ENCODE measurements at regions not wholly inside any gene's neighbourhood (a gene's known extent, or its start where the extent isn't known, plus 50 kb on each side); places are given as distances from the start of the nearest gene placed in this dataset.

GRCh38 chr21:35368326-35368725 lies 319.2 kb upstream of the RUNX1 start:
- H3K27ac Mint-ChIP-seq (ENCODE audit: low read depth, unreplicated experiment): no peak overlapping the region
- no peak for TF ChIP-seq CTCF (IDR thresholded peaks at IDR 0.05; ENCODE audit: unreplicated experiment)
- peaks cover 7% of the 10 kb centered on the region for H3K4me1 Mint-ChIP-seq (ENCODE audit: insufficient read depth, unreplicated experiment)
- intact Hi-C loops (cut with micrococcal nuclease): no loop called here
- CTCF ChIA-PET: interaction anchor here (0.7 kb wide), 1 partner anchor 115 kb away, joined by 3 read pairs; no protein-coding TSS in a partner anchor
- DNase-seq (ENCODE audit: unreplicated experiment): no peak
- H3K36me3 Mint-ChIP-seq (ENCODE audit: insufficient read depth, unreplicated experiment): no peaks in the 10 kb centered on the region
- BruUV-seq (replicated peaks): no TSS peak
- no peaks in the 10 kb centered on the region for H3K27me3 Mint-ChIP-seq (ENCODE audit: insufficient read depth, unreplicated experiment)
- POLR2A ChIA-PET: interaction anchor here (0.6 kb wide), 1 partner anchor 678 kb away, joined by 3 read pairs; no protein-coding TSS in a partner anchor
- H3K4me3 Mint-ChIP-seq (ENCODE audit: unreplicated experiment): no peak overlapping the region
- peaks cover 6% of the 10 kb centered on the region for H3K9me3 Mint-ChIP-seq (ENCODE audit: unreplicated experiment)

GRCh38 chr21:35367553-35367952 lies 318.5 kb upstream of the RUNX1 start:
- H3K4me1 Mint-ChIP-seq (ENCODE audit: insufficient read depth, unreplicated experiment): peaks cover 7% of the 10 kb centered on the region
- no peak for TF ChIP-seq CTCF (IDR thresholded peaks at IDR 0.05; ENCODE audit: unreplicated experiment)
- H3K36me3 Mint-ChIP-seq (ENCODE audit: insufficient read depth, unreplicated experiment): no peaks in the 10 kb centered on the region
- BruUV-seq (replicated peaks): no TSS peak
- DNase-seq (ENCODE audit: unreplicated experiment): no peak
- H3K27ac Mint-ChIP-seq (ENCODE audit: low read depth, unreplicated experiment): no peak overlapping the region
- H3K9me3 Mint-ChIP-seq (ENCODE audit: unreplicated experiment): peaks cover 6% of the 10 kb centered on the region
- no peaks in the 10 kb centered on the region for H3K27me3 Mint-ChIP-seq (ENCODE audit: insufficient read depth, unreplicated experiment)
- intact Hi-C loops (cut with micrococcal nuclease): no loop called here
- ChIA-PET POLR2A (interaction anchor here (0.6 kb wide), 1 partner anchor 679 kb away, joined by 3 read pairs; no protein-coding TSS in a partner anchor), CTCF (interaction anchor here (0.7 kb wide), 1 partner anchor 114 kb away, joined by 3 read pairs; no protein-coding TSS in a partner anchor)
- H3K4me3 Mint-ChIP-seq (ENCODE audit: unreplicated experiment): no peak overlapping the region

GRCh38 chr21:35366394-35367080 lies 317.4 kb upstream of the RUNX1 start:
- no peaks in the 10 kb centered on the region for H3K27me3 Mint-ChIP-seq (ENCODE audit: insufficient read depth, unreplicated experiment)
- ChIA-PET POLR2A (no interaction called here), CTCF (no interaction called here)
- peaks cover 7% of the 10 kb centered on the region for H3K4me1 Mint-ChIP-seq (ENCODE audit: insufficient read depth, unreplicated experiment)
- H3K9me3 Mint-ChIP-seq (ENCODE audit: unreplicated experiment): peaks cover 6% of the 10 kb centered on the region
- intact Hi-C loops (cut with micrococcal nuclease): no loop called here
- TF ChIP-seq CTCF (IDR thresholded peaks at IDR 0.05; ENCODE audit: unreplicated experiment): no peak
- BruUV-seq (replicated peaks): no TSS peak
- no peak overlapping the region for H3K4me3 Mint-ChIP-seq (ENCODE audit: unreplicated experiment)
- DNase-seq (ENCODE audit: unreplicated experiment): no peak
- H3K36me3 Mint-ChIP-seq (ENCODE audit: insufficient read depth, unreplicated experiment): no peaks in the 10 kb centered on the region
- H3K27ac Mint-ChIP-seq (ENCODE audit: low read depth, unreplicated experiment): no peak overlapping the region

- Mint-ChIP-seq H3K4me1 (ENCODE audit: insufficient read depth, unreplicated experiment) (peaks cover 6% of the 10 kb centered on the region), H3K27me3 (ENCODE audit: insufficient read depth, unreplicated experiment) (no peaks in the 10 kb centered on the region), H3K4me3 (ENCODE audit: unreplicated experiment) (no peak overlapping the region), H3K9me3 (ENCODE audit: unreplicated experiment) (peaks cover 4% of the 10 kb centered on the region), H3K36me3 (ENCODE audit: insufficient read depth, unreplicated experiment) (no peaks in the 10 kb centered on the region), H3K27ac (ENCODE audit: low read depth, unreplicated experiment) (no peak overlapping the region)
- intact Hi-C loops (cut with micrococcal nuclease): no loop called here
- DNase-seq (ENCODE audit: unreplicated experiment): no peak
- TF ChIP-seq CTCF (IDR thresholded peaks at IDR 0.05; ENCODE audit: unreplicated experiment): no peak
- no TSS peak for BruUV-seq (replicated peaks)
- CTCF ChIA-PET: no interaction called here
- POLR2A ChIA-PET: no interaction called here
Measured at GRCh38 chr21:35363458-35363857, 314.4 kb upstream of the RUNX1 start.

All from MCF 10A (cell line).